GDM1 (cell line): ENCODE measurements at regions not wholly inside any gene's neighbourhood (a gene's known extent, or its start where the extent isn't known, plus 50 kb on each side); places are given as distances from the start of the nearest gene placed in this dataset.
"Not testable (repeated sequence)": the region's sequence is repeated elsewhere in the genome, so short reads cannot be mapped to it uniquely, and the experiment has no call there.

ENCODE experiments used
- DNase-seq: peaks from one replicate; lab custom pipeline; 2025; lab: John Stamatoyannopoulos, UW

- DNase-seq: no peak
Observed at GRCh38 chr13:26888632-26889031, 128.0 kb upstream of the GPR12 start.

- DNase-seq: no peak
Observed at GRCh38 chr13:26887594-26887993, 127.0 kb upstream of the GPR12 start.

GRCh38 chr13:26883613-26884257 is 123.1 kb upstream of the GPR12 start:
- DNase-seq: no peak

- DNase-seq: no peak
Observed at GRCh38 chr13:26882731-26883130, 122.1 kb upstream of the GPR12 start.

- no peak for DNase-seq
Observed at GRCh38 chr13:26881154-26881553, 120.6 kb upstream of the GPR12 start.

GRCh38 chr13:26880735-26881134 is 120.1 kb upstream of the GPR12 start:
- DNase-seq: no peak

GRCh38 chr13:26878438-26878837 is 117.9 kb upstream of the GPR12 start:
- DNase-seq: no peak

GRCh38 chr13:26873386-26873698 is 112.8 kb upstream of the GPR12 start:
- DNase-seq: no peak

GRCh38 chr13:26872525-26873385 is 112.2 kb upstream of the GPR12 start:
- DNase-seq: peak; percentile 45

- DNase-seq: peak; percentile 5
Observed at GRCh38 chr13:26867451-26868091, 107.0 kb upstream of the GPR12 start.

- DNase-seq: no peak
Observed at GRCh38 chr13:26864576-26864975, 104.0 kb upstream of the GPR12 start.

- no peak for DNase-seq
Observed at GRCh38 chr13:26861941-26862340, 101.4 kb upstream of the GPR12 start.

GRCh38 chr13:26855921-26856320 is 95.3 kb upstream of the GPR12 start:
- DNase-seq: no peak

- DNase-seq: no peak
Observed at GRCh38 chr13:26855071-26855470, 94.5 kb upstream of the GPR12 start.

GRCh38 chr13:26853323-26853722 is 92.7 kb upstream of the GPR12 start:
- no peak for DNase-seq

GRCh38 chr13:26847281-26847680 is 86.7 kb upstream of the GPR12 start:
- DNase-seq: no peak

- DNase-seq: not testable (repeated sequence)
Observed at GRCh38 chr13:26845063-26845462, 84.5 kb upstream of the GPR12 start.

GRCh38 chr13:26839682-26840081 is 79.1 kb upstream of the GPR12 start:
- DNase-seq: no peak

GRCh38 chr13:26838821-26839220 is 78.2 kb upstream of the GPR12 start:
- DNase-seq: no peak

- no peak for DNase-seq
Observed at GRCh38 chr13:26837997-26838396, 77.4 kb upstream of the GPR12 start.

- DNase-seq: no peak
Observed at GRCh38 chr13:26837102-26837501, 76.5 kb upstream of the GPR12 start.

- DNase-seq: no peak
Observed at GRCh38 chr13:26836626-26837025, 76.0 kb upstream of the GPR12 start.

- DNase-seq: no peak
Observed at GRCh38 chr13:26834646-26835045, 74.1 kb upstream of the GPR12 start.
